ENCODE measurements at regions not wholly inside any gene's neighbourhood (a gene's known extent, or its start where the extent isn't known, plus 50 kb on each side); places are given as distances from the start of the nearest gene placed in this dataset.
"Not testable (repeated sequence)": the region's sequence is repeated elsewhere in the genome, so short reads cannot be mapped to it uniquely, and the experiment has no call there.

- Mint-ChIP-seq H3K27me3 (no peaks in the 10 kb centered on the region), H3K4me1 (no peaks in the 10 kb centered on the region), H3K27ac (no peak overlapping the region), H3K36me3 (ENCODE audit: low read depth) (peaks cover 2% of the 10 kb centered on the region), H3K4me3 (no peak overlapping the region)
- ATAC-seq (no peak), DNase-seq (no peak)
- H3K9me3 ChIP-seq (ENCODE audit: control insufficient read depth, low read length, poor library complexity, severe bottlenecking) = no peaks in the 10 kb centered on the region
Measured at GRCh38 chr2:217362286-217362685, 502.4 kb upstream of the TNP1 start.

GRCh38 chr2:217361483-217361880 is 501.6 kb upstream of the TNP1 start:
- no peaks in the 10 kb centered on the region for H3K27me3 Mint-ChIP-seq
- H3K27ac Mint-ChIP-seq = no peak overlapping the region
- no peak overlapping the region for H3K4me3 Mint-ChIP-seq
- H3K9me3 ChIP-seq (ENCODE audit: control insufficient read depth, low read length, poor library complexity, severe bottlenecking) = no peaks in the 10 kb centered on the region
- no peaks in the 10 kb centered on the region for H3K4me1 Mint-ChIP-seq
- no peak for DNase-seq
- no peak for ATAC-seq
- peaks cover 2% of the 10 kb centered on the region for H3K36me3 Mint-ChIP-seq (ENCODE audit: low read depth)

GRCh38 chr2:217360781-217361482 is 501.1 kb upstream of the TNP1 start:
- peaks cover 2% of the 10 kb centered on the region for H3K36me3 Mint-ChIP-seq (ENCODE audit: low read depth)
- H3K4me1 Mint-ChIP-seq = no peaks in the 10 kb centered on the region
- H3K4me3 Mint-ChIP-seq = no peak overlapping the region
- ATAC-seq = no peak
- no peaks in the 10 kb centered on the region for H3K27me3 Mint-ChIP-seq
- no peaks in the 10 kb centered on the region for H3K9me3 ChIP-seq (ENCODE audit: control insufficient read depth, low read length, poor library complexity, severe bottlenecking)
- DNase-seq = no peak
- no peak overlapping the region for H3K27ac Mint-ChIP-seq

- H3K4me3 Mint-ChIP-seq = no peak overlapping the region
Measured at GRCh38 chr2:217360111-217360510, 500.2 kb upstream of the TNP1 start.

GRCh38 chr2:217357886-217358620 is 498.2 kb upstream of the TNP1 start:
- H3K4me1 Mint-ChIP-seq = no peaks in the 10 kb centered on the region
- no peaks in the 10 kb centered on the region for H3K27me3 Mint-ChIP-seq
- no peak overlapping the region for H3K4me3 Mint-ChIP-seq

More at GRCh38 chr2:217360111-217360510, 500.2 kb upstream of the TNP1 start:
- H3K4me1 Mint-ChIP-seq = no peaks in the 10 kb centered on the region
- H3K27me3 Mint-ChIP-seq = no peaks in the 10 kb centered on the region
- H3K9me3 ChIP-seq (ENCODE audit: control insufficient read depth, low read length, poor library complexity, severe bottlenecking) = no peaks in the 10 kb centered on the region
- H3K27ac Mint-ChIP-seq = no peak overlapping the region
- H3K36me3 Mint-ChIP-seq (ENCODE audit: low read depth) = peaks cover 2% of the 10 kb centered on the region
- ATAC-seq (no peak), DNase-seq (no peak)

GRCh38 chr2:217356781-217357180 is 496.9 kb upstream of the TNP1 start:
- Mint-ChIP-seq H3K4me3 (no peak overlapping the region), H3K4me1 (no peaks in the 10 kb centered on the region), H3K27me3 (no peaks in the 10 kb centered on the region), H3K27ac (no peak overlapping the region), H3K36me3 (ENCODE audit: low read depth) (no peaks in the 10 kb centered on the region)
- DNase-seq (no peak), ATAC-seq (no peak)
- H3K9me3 ChIP-seq (ENCODE audit: control insufficient read depth, low read length, poor library complexity, severe bottlenecking) = no peaks in the 10 kb centered on the region

More at GRCh38 chr2:217357886-217358620, 498.2 kb upstream of the TNP1 start:
- no peak for DNase-seq
- Mint-ChIP-seq H3K36me3 (ENCODE audit: low read depth) (no peaks in the 10 kb centered on the region), H3K27ac (no peak overlapping the region)
- ATAC-seq = no peak
- H3K9me3 ChIP-seq (ENCODE audit: control insufficient read depth, low read length, poor library complexity, severe bottlenecking) = no peaks in the 10 kb centered on the region

- no peak overlapping the region for H3K4me3 Mint-ChIP-seq
- ATAC-seq = no peak
- no peaks in the 10 kb centered on the region for H3K36me3 Mint-ChIP-seq (ENCODE audit: low read depth)
- no peak for DNase-seq
- no peaks in the 10 kb centered on the region for H3K27me3 Mint-ChIP-seq
- H3K27ac Mint-ChIP-seq = no peak overlapping the region
- H3K4me1 Mint-ChIP-seq = no peaks in the 10 kb centered on the region
- no peaks in the 10 kb centered on the region for H3K9me3 ChIP-seq (ENCODE audit: control insufficient read depth, low read length, poor library complexity, severe bottlenecking)
Measured at GRCh38 chr2:217356142-217356541, 496.3 kb upstream of the TNP1 start.

- ATAC-seq (no peak), DNase-seq (no peak)
- H3K36me3 Mint-ChIP-seq (ENCODE audit: low read depth) = no peaks in the 10 kb centered on the region
- H3K4me1 Mint-ChIP-seq = no peaks in the 10 kb centered on the region
- no peak overlapping the region for H3K27ac Mint-ChIP-seq
- no peak overlapping the region for H3K4me3 Mint-ChIP-seq
- no peaks in the 10 kb centered on the region for H3K9me3 ChIP-seq (ENCODE audit: control insufficient read depth, low read length, poor library complexity, severe bottlenecking)
- no peaks in the 10 kb centered on the region for H3K27me3 Mint-ChIP-seq
Measured at GRCh38 chr2:217353591-217353990, 493.7 kb upstream of the TNP1 start.

GRCh38 chr2:217351378-217351777 is 491.5 kb upstream of the TNP1 start:
- Mint-ChIP-seq H3K27ac (no peak overlapping the region), H3K4me1 (no peaks in the 10 kb centered on the region), H3K4me3 (no peak overlapping the region), H3K36me3 (ENCODE audit: low read depth) (peaks cover 2% of the 10 kb centered on the region), H3K27me3 (no peaks in the 10 kb centered on the region)
- ATAC-seq (no peak), DNase-seq (no peak)
- H3K9me3 ChIP-seq (ENCODE audit: control insufficient read depth, low read length, poor library complexity, severe bottlenecking) = no peaks in the 10 kb centered on the region

GRCh38 chr2:217349251-217349650 is 489.4 kb upstream of the TNP1 start:
- H3K36me3 Mint-ChIP-seq (ENCODE audit: low read depth) = peaks cover 2% of the 10 kb centered on the region
- H3K4me1 Mint-ChIP-seq = no peaks in the 10 kb centered on the region
- no peak overlapping the region for H3K4me3 Mint-ChIP-seq
- H3K9me3 ChIP-seq (ENCODE audit: control insufficient read depth, low read length, poor library complexity, severe bottlenecking) = no peaks in the 10 kb centered on the region
- DNase-seq (no peak), ATAC-seq (no peak)
- no peaks in the 10 kb centered on the region for H3K27me3 Mint-ChIP-seq
- H3K27ac Mint-ChIP-seq = no peak overlapping the region

GRCh38 chr2:217347630-217348029 is 487.8 kb upstream of the TNP1 start:
- ATAC-seq; H3K9me3 ChIP-seq (ENCODE audit: control insufficient read depth, low read length, poor library complexity, severe bottlenecking); H3K4me3 Mint-ChIP-seq; H3K27ac Mint-ChIP-seq; H3K36me3 Mint-ChIP-seq (ENCODE audit: low read depth); H3K27me3 Mint-ChIP-seq; DNase-seq; H3K4me1 Mint-ChIP-seq: not testable (repeated sequence)

GRCh38 chr2:217346043-217346442 is 486.2 kb upstream of the TNP1 start:
- not testable (repeated sequence) for H3K36me3 Mint-ChIP-seq (ENCODE audit: low read depth); H3K27ac Mint-ChIP-seq; H3K27me3 Mint-ChIP-seq; DNase-seq; H3K9me3 ChIP-seq (ENCODE audit: control insufficient read depth, low read length, poor library complexity, severe bottlenecking); H3K4me3 Mint-ChIP-seq; ATAC-seq; H3K4me1 Mint-ChIP-seq

- ATAC-seq (no peak), DNase-seq (no peak)
- no peaks in the 10 kb centered on the region for H3K4me1 Mint-ChIP-seq
- no peaks in the 10 kb centered on the region for H3K27me3 Mint-ChIP-seq
- H3K36me3 Mint-ChIP-seq (ENCODE audit: low read depth) = no peaks in the 10 kb centered on the region
- H3K9me3 ChIP-seq (ENCODE audit: control insufficient read depth, low read length, poor library complexity, severe bottlenecking) = no peaks in the 10 kb centered on the region
- H3K27ac Mint-ChIP-seq = no peak overlapping the region
- no peak overlapping the region for H3K4me3 Mint-ChIP-seq
Measured at GRCh38 chr2:217340899-217341298, 481.0 kb upstream of the TNP1 start.

GRCh38 chr2:217340176-217340575 is 480.3 kb upstream of the TNP1 start:
- DNase-seq = no peak
- H3K36me3 Mint-ChIP-seq (ENCODE audit: low read depth) = no peaks in the 10 kb centered on the region
- no peaks in the 10 kb centered on the region for H3K4me1 Mint-ChIP-seq
- no peaks in the 10 kb centered on the region for H3K9me3 ChIP-seq (ENCODE audit: control insufficient read depth, low read length, poor library complexity, severe bottlenecking)
- no peak overlapping the region for H3K4me3 Mint-ChIP-seq
- no peak overlapping the region for H3K27ac Mint-ChIP-seq
- no peaks in the 10 kb centered on the region for H3K27me3 Mint-ChIP-seq
- no peak for ATAC-seq
